ENCODE measurements at regions not wholly inside any gene's neighbourhood (a gene's known extent, or its start where the extent isn't known, plus 50 kb on each side); places are given as distances from the start of the nearest gene placed in this dataset.

- no peak for TF ChIP-seq CTCF (IDR thresholded peaks at IDR 0.05; ENCODE audit: extremely low read depth in 1 of 2, insufficient read depth in 1 of 2, low read depth in 1 of 2, low read length in 2 of 2)
- TF ChIP-seq POLR2A (IDR thresholded peaks at IDR 0.05; ENCODE audit: low read depth, low read length) = no peak
- no peak for TF ChIP-seq POLR2AphosphoS5 (IDR thresholded peaks at IDR 0.05; ENCODE audit: insufficient read depth, low read depth, low read length)
- TF ChIP-seq EZH2 (IDR thresholded peaks at IDR 0.05; ENCODE audit: borderline replicate concordance, low read depth, low read length, severe bottlenecking) = no peak
- no peak for TF ChIP-seq MAX (IDR thresholded peaks at IDR 0.05; ENCODE audit: insufficient read depth, insufficient read length)
- TF ChIP-seq FOS (IDR thresholded peaks at IDR 0.05; ENCODE audit: borderline replicate concordance, insufficient read depth, low read length) = no peak
- TF ChIP-seq MYC (IDR thresholded peaks at IDR 0.05; ENCODE audit: low read depth, low read length) = no peak
- no peak for TF ChIP-seq JUN (IDR thresholded peaks at IDR 0.05; ENCODE audit: borderline replicate concordance, insufficient read depth, insufficient read length, low read depth)
- no peak for TF ChIP-seq GATA2 (IDR thresholded peaks at IDR 0.05; ENCODE audit: insufficient read depth, insufficient read length, low read depth, low read length)
Measured at GRCh38 chr11:76292583-76293188, 86.4 kb upstream of the WNT11 start.
